Ovary (tissue), 3 donors: ENCODE measurements at regions not wholly inside any gene's neighbourhood (a gene's known extent, or its start where the extent isn't known, plus 50 kb on each side); places are given as distances from the start of the nearest gene placed in this dataset.

Source experiments
- POLR2A ChIP-seq: fragments of 450-650 bp; IDR thresholded peaks from one replicate; pipeline ENCODE4 v1.6.1; 2017; ENCODE audit warnings: antibody characterized with exemption, mild to moderate bottlenecking, moderate library complexity
- TF ChIP-seq, protein P1 (sequence below), 3 donors: fragments of 450-650 bp in 2 of 3; fragments of 200-600 bp in 1 of 3; IDR thresholded peaks; one replicate each; pipeline versions ENCODE4 v1.5.1 to v1.8.0; 2016 to 2022; ENCODE audit warnings: antibody characterized with exemption in 3 of 3, mild to moderate bottlenecking in 1 of 3
- donor health status: DM: no; HTN: no; CAD: no.

DNA sequence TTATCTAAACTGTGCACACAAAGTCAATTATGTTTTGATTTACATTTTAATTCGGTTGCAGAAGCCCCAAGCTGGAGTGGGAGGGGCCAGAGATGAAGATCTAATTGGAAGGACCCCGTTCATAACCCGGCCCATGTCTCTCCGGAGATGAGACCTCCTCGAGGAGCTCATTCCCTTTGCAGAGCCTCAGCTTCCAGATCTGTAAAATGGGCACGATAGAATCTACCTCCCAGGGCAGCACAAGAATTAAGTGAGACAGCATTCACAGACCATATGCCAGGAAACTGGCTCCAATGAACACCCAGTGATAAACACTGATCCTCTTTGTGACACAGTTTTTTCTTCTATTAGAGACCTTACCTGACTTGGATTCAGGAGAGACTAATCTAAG lies 446.5 kb upstream of the CDH5 start:
- TF ChIP-seq, protein P1, sequence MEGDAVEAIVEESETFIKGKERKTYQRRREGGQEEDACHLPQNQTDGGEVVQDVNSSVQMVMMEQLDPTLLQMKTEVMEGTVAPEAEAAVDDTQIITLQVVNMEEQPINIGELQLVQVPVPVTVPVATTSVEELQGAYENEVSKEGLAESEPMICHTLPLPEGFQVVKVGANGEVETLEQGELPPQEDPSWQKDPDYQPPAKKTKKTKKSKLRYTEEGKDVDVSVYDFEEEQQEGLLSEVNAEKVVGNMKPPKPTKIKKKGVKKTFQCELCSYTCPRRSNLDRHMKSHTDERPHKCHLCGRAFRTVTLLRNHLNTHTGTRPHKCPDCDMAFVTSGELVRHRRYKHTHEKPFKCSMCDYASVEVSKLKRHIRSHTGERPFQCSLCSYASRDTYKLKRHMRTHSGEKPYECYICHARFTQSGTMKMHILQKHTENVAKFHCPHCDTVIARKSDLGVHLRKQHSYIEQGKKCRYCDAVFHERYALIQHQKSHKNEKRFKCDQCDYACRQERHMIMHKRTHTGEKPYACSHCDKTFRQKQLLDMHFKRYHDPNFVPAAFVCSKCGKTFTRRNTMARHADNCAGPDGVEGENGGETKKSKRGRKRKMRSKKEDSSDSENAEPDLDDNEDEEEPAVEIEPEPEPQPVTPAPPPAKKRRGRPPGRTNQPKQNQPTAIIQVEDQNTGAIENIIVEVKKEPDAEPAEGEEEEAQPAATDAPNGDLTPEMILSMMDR (IDR thresholded peaks at IDR 0.05): no peak
- TF ChIP-seq POLR2A: no peak
